ENCODE measurements at regions not wholly inside any gene's neighbourhood (a gene's known extent, or its start where the extent isn't known, plus 50 kb on each side); places are given as distances from the start of the nearest gene placed in this dataset.

DNA sequence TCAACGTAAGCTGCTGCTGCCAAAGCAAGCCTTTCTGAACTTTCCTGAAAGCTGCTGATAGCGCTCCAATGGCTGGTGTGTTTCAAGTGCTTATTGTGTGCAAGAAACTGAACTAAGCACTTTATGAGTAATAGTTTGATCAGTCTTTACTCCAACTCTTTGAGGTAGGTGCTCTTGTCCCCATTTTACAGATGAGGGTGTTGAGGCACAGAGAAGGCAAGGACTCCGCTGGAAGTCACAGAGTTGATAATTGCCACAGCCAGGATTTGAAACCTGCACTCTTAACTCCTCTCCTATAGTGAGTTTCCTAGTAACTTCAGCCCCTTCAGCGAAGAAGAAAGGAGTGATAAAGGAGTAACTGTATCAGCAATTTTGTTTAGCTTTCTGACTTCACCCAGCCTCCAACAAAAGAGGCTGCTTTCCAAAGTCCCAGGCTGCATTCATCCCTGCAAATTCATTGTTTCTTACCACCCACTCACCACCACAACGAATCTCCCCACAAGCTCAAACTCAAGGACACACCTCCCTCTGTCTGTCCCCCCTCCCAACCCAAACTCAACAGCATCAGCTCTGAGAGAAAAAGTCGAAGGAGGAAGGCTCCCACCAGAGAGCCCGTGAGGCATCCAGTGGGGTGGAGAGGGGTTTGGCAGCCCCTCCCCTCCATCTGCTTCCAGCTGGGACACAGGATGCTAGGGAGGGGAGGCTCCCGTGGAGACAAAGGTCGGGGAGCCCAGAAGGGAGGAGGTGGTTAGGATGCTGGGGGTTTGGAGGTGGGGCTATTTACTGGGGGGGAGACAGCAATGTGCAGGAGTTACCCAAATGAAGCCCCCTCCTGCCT is 139.6 kb downstream of the NAV1 start:
- no peak overlapping the region for H3K4me3 ChIP-seq (replicated peaks in 1 of 3)
- intact Hi-C loops (cut with DNase I), result no loop called here
- H3K4me1 ChIP-seq, result peaks cover 16 to 22% of the 10 kb centered on the region in 2 donors
- no peak overlapping the region for H3K27ac ChIP-seq
- no peaks in the 10 kb centered on the region for H3K36me3 ChIP-seq
- TF ChIP-seq POLR2A (IDR thresholded peaks at IDR 0.05) (no peak), CTCF (IDR thresholded peaks at IDR 0.05) (no peak)
- H3K27me3 ChIP-seq, result no peaks in the 10 kb centered on the region
- 71% methylated on average over 9 of the region's 9 CpGs for WGBS, 2 donors
- DNase-seq, result no peak
- H3K9me3 ChIP-seq, result no peaks in the 10 kb centered on the region

DNA sequence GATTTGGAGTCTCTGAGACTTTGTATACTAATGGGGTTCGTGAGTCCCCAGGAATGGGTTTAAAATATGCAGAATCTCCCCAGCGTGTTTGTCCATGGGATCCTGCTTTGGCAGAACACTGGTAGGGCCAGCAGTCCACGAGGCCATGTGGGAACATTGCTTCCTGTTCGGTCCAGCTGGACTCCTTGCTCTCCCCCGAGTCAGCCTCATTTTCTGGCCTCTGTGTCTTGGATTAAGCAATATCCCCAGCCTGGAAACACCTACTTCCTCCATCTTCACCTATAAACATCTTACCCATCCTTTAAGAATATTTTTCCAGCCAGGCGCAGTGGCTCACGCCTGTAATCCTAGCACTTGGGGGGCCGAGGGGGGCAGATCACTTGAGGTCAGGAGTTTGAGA is 142.4 kb downstream of the NAV1 start:
- intact Hi-C loops (cut with DNase I), result no loop called here
- DNase-seq, result no peak
- TF ChIP-seq POLR2A (IDR thresholded peaks at IDR 0.05), result no peak
- TF ChIP-seq CTCF (IDR thresholded peaks at IDR 0.05), result no peak
- Histone ChIP-seq H3K4me3 (replicated peaks in 1 of 3) (no peak overlapping the region), H3K27ac (no peak overlapping the region), H3K4me1 (peaks cover 4 to 10% of the 10 kb centered on the region in 2 donors), H3K27me3 (no peaks in the 10 kb centered on the region), H3K36me3 (no peaks in the 10 kb centered on the region), H3K9me3 (no peaks in the 10 kb centered on the region)
- 79 to 87% methylated on average over 8 of the region's 8 CpGs for WGBS, 2 donors

DNA sequence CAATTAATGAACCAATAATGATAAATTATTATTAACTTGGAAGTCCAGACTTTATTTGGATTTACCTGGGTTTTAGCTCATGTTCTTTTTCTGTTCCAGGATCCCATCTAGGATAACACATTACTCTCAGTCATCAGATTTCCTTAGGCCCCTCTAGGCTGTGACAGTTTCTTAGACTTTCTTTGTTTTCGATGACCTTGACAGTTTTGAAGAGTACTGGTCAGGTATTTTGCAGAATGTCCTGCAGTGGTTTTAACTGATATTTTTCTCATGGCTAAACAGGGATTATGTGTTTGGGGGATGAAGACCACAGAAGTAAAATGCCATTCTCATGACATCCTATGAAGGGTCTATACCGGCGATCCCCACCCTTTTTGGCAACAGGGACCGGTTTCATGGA is 144.0 kb downstream of the NAV1 start:
- 87 to 91% methylated on average over 4 of the region's 4 CpGs for WGBS, 2 donors
- intact Hi-C loops (cut with DNase I), result no loop called here
- no peaks in the 10 kb centered on the region for H3K36me3 ChIP-seq
- no peaks in the 10 kb centered on the region for H3K27me3 ChIP-seq
- peaks cover 0 to 8% of the 10 kb centered on the region in 2 donors for H3K4me1 ChIP-seq
- no peak overlapping the region for H3K27ac ChIP-seq
- H3K9me3 ChIP-seq, result no peaks in the 10 kb centered on the region
- no peak overlapping the region for H3K4me3 ChIP-seq (replicated peaks in 1 of 3)
- TF ChIP-seq POLR2A (IDR thresholded peaks at IDR 0.05) (no peak), CTCF (IDR thresholded peaks at IDR 0.05) (no peak)
- no peak for DNase-seq

- TF ChIP-seq POLR2A (IDR thresholded peaks at IDR 0.05), result no peak
- TF ChIP-seq CTCF (IDR thresholded peaks at IDR 0.05), result no peak
- 76 to 81% methylated on average over 6 of the region's 6 CpGs for WGBS, 2 donors
These were observed 144.5 kb downstream of the NAV1 start for GRCh38 chr1:201683397-201683796.

DNA sequence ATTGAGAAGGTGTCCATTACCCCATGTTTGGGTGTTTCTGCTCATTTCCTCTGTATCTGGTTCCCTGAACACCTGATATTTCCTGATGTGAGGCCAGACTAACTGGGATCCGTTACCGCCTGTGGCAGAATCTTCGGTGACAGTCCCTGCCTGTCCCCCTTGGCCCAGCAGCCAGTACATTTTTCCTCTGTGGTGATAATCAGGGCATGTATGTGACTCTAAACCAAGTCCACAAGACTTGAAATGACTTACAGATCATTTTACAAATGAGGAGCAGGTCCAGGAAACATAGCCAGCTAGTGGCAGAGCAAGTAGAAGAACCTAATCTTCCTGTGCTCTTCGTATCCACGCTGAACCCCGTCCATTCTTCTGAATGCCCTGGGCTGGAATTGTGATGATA is 143.5 kb upstream of the IPO9 start:
- Histone ChIP-seq H3K36me3 (no peaks in the 10 kb centered on the region), H3K4me3 (replicated peaks in 1 of 3) (no peak overlapping the region), H3K9me3 (no peaks in the 10 kb centered on the region), H3K27ac (no peak overlapping the region), H3K4me1 (peaks cover 0 to 8% of the 10 kb centered on the region in 2 donors), H3K27me3 (no peaks in the 10 kb centered on the region)
- no peak for DNase-seq
- intact Hi-C loops (cut with DNase I), result no loop called here
- 91 to 94% methylated on average over 6 of the region's 6 CpGs for WGBS, 2 donors
- TF ChIP-seq POLR2A (IDR thresholded peaks at IDR 0.05) (no peak), CTCF (IDR thresholded peaks at IDR 0.05) (no peak)

More at GRCh38 chr1:201683397-201683796, 144.5 kb downstream of the NAV1 start:
- H3K4me3 ChIP-seq (replicated peaks in 1 of 3), result no peak overlapping the region
- H3K36me3 ChIP-seq, result no peaks in the 10 kb centered on the region
- no peak overlapping the region for H3K27ac ChIP-seq
- H3K27me3 ChIP-seq, result no peaks in the 10 kb centered on the region
- H3K4me1 ChIP-seq, result peaks cover 0 to 8% of the 10 kb centered on the region in 2 donors
- no peak for DNase-seq
- intact Hi-C loops (cut with DNase I), result no loop called here
- H3K9me3 ChIP-seq, result no peaks in the 10 kb centered on the region

All from thyroid gland (tissue), 4 donors.